Trophoblast cell (in vitro differentiated cells and primary cell): ENCODE measurements at regions not wholly inside any gene's neighbourhood (a gene's known extent, or its start where the extent isn't known, plus 50 kb on each side); places are given as distances from the start of the nearest gene placed in this dataset.

Experiments
- DNase-seq, 2 donors: peaks; one replicate each; pipeline ENCODE4 v3.0.0-alpha.2; 2016
- H2AFZ ChIP-seq: 2 replicates; pipeline ENCODE4 v1.6.1; 2013; ENCODE audit warnings: low read length, moderate library complexity, mild to moderate bottlenecking; ENCODE audit not compliant: insufficient read depth, poor library complexity
- H2AK5ac ChIP-seq: 2 replicates; pipeline ENCODE4 v1.6.1; 2013; ENCODE audit warnings: mild to moderate bottlenecking, low read length
- H2BK120ac ChIP-seq: 2 replicates; pipeline ENCODE4 v1.6.1; 2013; ENCODE audit warnings: low read length, mild to moderate bottlenecking, moderate library complexity; ENCODE audit not compliant: insufficient read depth, poor library complexity
- H2BK12ac ChIP-seq: 2 replicates; pipeline ENCODE4 v1.6.1; 2013; ENCODE audit warnings: mild to moderate bottlenecking, low read length, moderate library complexity
- H2BK5ac ChIP-seq: 2 replicates; pipeline ENCODE4 v1.6.1; 2013; ENCODE audit warnings: low read length, low read depth, moderate library complexity, mild to moderate bottlenecking; ENCODE audit not compliant: poor library complexity
- H3K14ac ChIP-seq: 2 replicates; pipeline ENCODE4 v1.6.1; 2013; ENCODE audit warnings: mild to moderate bottlenecking, low read length
- H3K18ac ChIP-seq: 2 replicates; pipeline ENCODE4 v1.6.1; 2013; ENCODE audit warnings: mild to moderate bottlenecking, low read length
- H3K23ac ChIP-seq: 2 replicates; pipeline ENCODE4 v1.6.1; 2013; ENCODE audit warnings: low read length
- H3K27ac ChIP-seq: 2 replicates; pipeline ENCODE4 v1.5.1; 2013; ENCODE audit warnings: low read depth, mild to moderate bottlenecking, inconsistent platforms, low read length, moderate library complexity
- H3K27me3 ChIP-seq: 2 replicates; pipeline ENCODE4 v1.6.1; 2013; ENCODE audit warnings: inconsistent platforms, mild to moderate bottlenecking, low read length, moderate library complexity; ENCODE audit not compliant: insufficient read depth
- H3K36me3 ChIP-seq, 2 experiments: 1 replicate in 1 of 2; 2 replicates in 1 of 2; pipeline ENCODE4 v1.6.1; 2013; ENCODE audit warnings: low read length in 2 of 2, mild to moderate bottlenecking in 2 of 2, moderate library complexity in 1 of 2; ENCODE audit not compliant: insufficient read depth in 2 of 2, control insufficient read depth in 1 of 2
- H3K4ac ChIP-seq: 2 replicates; pipeline ENCODE4 v1.6.1; 2013; ENCODE audit warnings: low read depth, mild to moderate bottlenecking, low read length, moderate library complexity
- H3K4me1 ChIP-seq, 2 experiments: 1 replicate in 1 of 2; 2 replicates in 1 of 2; pipeline ENCODE4 v1.6.1; 2013; ENCODE audit warnings: low read length in 2 of 2, mild to moderate bottlenecking in 2 of 2, moderate library complexity in 1 of 2; ENCODE audit not compliant: insufficient read depth in 2 of 2, control insufficient read depth in 1 of 2
- H3K4me2 ChIP-seq: 2 replicates; pipeline ENCODE4 v1.6.1; 2013; ENCODE audit warnings: inconsistent platforms, mild to moderate bottlenecking, low read length, moderate library complexity
- H3K4me3 ChIP-seq: 2 replicates; pipeline ENCODE4 v1.5.1; 2013; ENCODE audit warnings: mild to moderate bottlenecking, low read depth, low read length, inconsistent platforms
- H3K79me1 ChIP-seq: one replicate; pipeline ENCODE4 v1.6.1; 2013; ENCODE audit warnings: low read length
- H3K79me2 ChIP-seq: 2 replicates; pipeline ENCODE4 v1.6.1; 2013; ENCODE audit warnings: low read length, mild to moderate bottlenecking; ENCODE audit not compliant: control insufficient read depth, insufficient read depth, poor library complexity
- H3K9ac ChIP-seq: 2 replicates; pipeline ENCODE4 v1.6.1; 2013; ENCODE audit warnings: mild to moderate bottlenecking, low read length
- H3K9me3 ChIP-seq: 2 replicates; pipeline ENCODE4 v1.6.1; 2013; ENCODE audit warnings: low read depth, mild to moderate bottlenecking, control low read depth, inconsistent platforms, low read length; ENCODE audit not compliant: insufficient read depth
- H4K12ac ChIP-seq: 2 replicates; pipeline ENCODE4 v1.6.1; 2013; ENCODE audit warnings: low read depth, mild to moderate bottlenecking, low read length, moderate library complexity
- H4K8ac ChIP-seq: 2 replicates; pipeline ENCODE4 v1.6.1; 2013; ENCODE audit warnings: low read depth, mild to moderate bottlenecking, low read length, moderate library complexity
- H4K91ac ChIP-seq: one replicate; pipeline ENCODE4 v1.6.1; 2013; ENCODE audit warnings: low read depth, mild to moderate bottlenecking, low read length, moderate library complexity
- WGBS: extraction: QIAGEN DNeasy Blood & Tissue Kit; methylation state at CpG from one replicate; pipeline ENCODE4 v1.1.7; 2013; ENCODE audit warnings: missing lambda C conversion rate; ENCODE audit not compliant: insufficient read length, insufficient coverage; ENCODE audit errors: extremely low coverage; 5-methylcytosine and 5-hydroxymethylcytosine counted together

GRCh38 chr4:100728861-100729260, 211.0 kb upstream of the EMCN start:
- Histone ChIP-seq H3K4me1 (no peaks in the 10 kb centered on the region), H3K14ac (no peak overlapping the region), H3K4me3 (no peak overlapping the region), H3K36me3 (no peaks in the 10 kb centered on the region), H3K23ac (no peak overlapping the region), H3K9me3 (no peaks in the 10 kb centered on the region), H3K4ac (no peak overlapping the region), H4K91ac (no peak overlapping the region), H2AFZ (no peak overlapping the region), H2BK5ac (no peak overlapping the region), H2AK5ac (no peak overlapping the region), H3K27ac (no peak overlapping the region), H3K27me3 (no peaks in the 10 kb centered on the region), H3K4me2 (no peak overlapping the region), H2BK120ac (no peak overlapping the region), H2BK12ac (no peak overlapping the region), H3K18ac (no peak overlapping the region), H4K8ac (no peak overlapping the region), H3K9ac (no peak overlapping the region), H3K79me2 (no peaks in the 10 kb centered on the region), H3K79me1 (no peaks in the 10 kb centered on the region), H4K12ac (no peak overlapping the region)
- no peak for DNase-seq
- WGBS, result no CpG with 5 or more reads among the region's 4 CpGs

DNA sequence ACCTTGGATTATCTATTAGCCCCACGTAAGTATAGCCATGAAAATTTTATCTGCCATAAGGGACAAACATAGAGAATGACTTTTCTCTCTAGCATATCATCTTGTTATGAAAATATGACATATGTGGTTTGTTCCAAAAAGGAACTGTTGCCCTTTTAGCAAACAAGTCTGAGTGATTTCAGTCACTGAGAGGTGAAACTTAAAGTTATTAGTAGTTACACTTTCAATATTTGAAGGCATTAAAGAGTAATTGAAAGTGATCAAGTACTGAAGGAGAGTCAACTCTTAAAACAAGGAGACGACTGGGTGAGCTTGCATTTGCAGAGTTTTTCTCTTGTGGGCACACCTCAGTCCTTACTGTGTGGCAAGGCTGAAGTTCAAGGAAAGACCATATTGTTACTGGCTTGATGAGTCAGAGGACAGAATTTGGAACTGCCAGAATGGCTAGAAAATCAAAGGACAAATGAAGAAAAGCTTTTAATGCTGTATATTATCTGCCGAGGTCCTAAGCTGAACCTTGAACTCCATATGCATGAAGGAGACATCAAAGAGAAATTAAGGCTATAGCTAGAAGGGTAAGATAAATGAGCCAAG, 205.1 kb upstream of the EMCN start:
- no peaks in the 10 kb centered on the region for H3K27me3 ChIP-seq
- no peak overlapping the region for H4K12ac ChIP-seq
- no peak overlapping the region for H3K4me2 ChIP-seq
- H3K4ac ChIP-seq, result no peak overlapping the region
- no peak overlapping the region for H3K27ac ChIP-seq
- no peak overlapping the region for H2BK120ac ChIP-seq
- no peak overlapping the region for H2BK12ac ChIP-seq
- no peak overlapping the region for H2AFZ ChIP-seq
- no CpG with 5 or more reads among the region's 3 CpGs for WGBS
- H2BK5ac ChIP-seq, result no peak overlapping the region
- H3K9ac ChIP-seq, result no peak overlapping the region
- H3K18ac ChIP-seq, result no peak overlapping the region
- H3K23ac ChIP-seq, result no peak overlapping the region
- H3K4me1 ChIP-seq, result no peaks in the 10 kb centered on the region
- H2AK5ac ChIP-seq, result no peak overlapping the region
- H3K9me3 ChIP-seq, result no peaks in the 10 kb centered on the region
- H4K91ac ChIP-seq, result no peak overlapping the region
- H3K79me2 ChIP-seq, result no peaks in the 10 kb centered on the region
- no peak overlapping the region for H3K4me3 ChIP-seq
- DNase-seq, result no peak
- H3K79me1 ChIP-seq, result no peaks in the 10 kb centered on the region
- no peaks in the 10 kb centered on the region for H3K36me3 ChIP-seq
- H3K14ac ChIP-seq, result no peak overlapping the region
- no peak overlapping the region for H4K8ac ChIP-seq

GRCh38 chr4:100722133-100722532, 204.3 kb upstream of the EMCN start:
- Histone ChIP-seq H4K91ac (no peak overlapping the region), H3K4me3 (no peak overlapping the region), H3K27me3 (no peaks in the 10 kb centered on the region), H4K12ac (no peak overlapping the region), H3K14ac (no peak overlapping the region), H2BK5ac (no peak overlapping the region), H2BK12ac (no peak overlapping the region), H3K9ac (no peak overlapping the region), H3K4me1 (no peaks in the 10 kb centered on the region), H3K4ac (no peak overlapping the region), H3K79me1 (no peaks in the 10 kb centered on the region), H3K27ac (no peak overlapping the region), H4K8ac (no peak overlapping the region), H3K9me3 (no peaks in the 10 kb centered on the region), H3K79me2 (no peaks in the 10 kb centered on the region), H3K4me2 (no peak overlapping the region), H3K36me3 (no peaks in the 10 kb centered on the region), H2BK120ac (no peak overlapping the region), H2AK5ac (no peak overlapping the region), H3K18ac (no peak overlapping the region), H3K23ac (no peak overlapping the region), H2AFZ (no peak overlapping the region)
- DNase-seq, result no peak
- no CpG with 5 or more reads among the region's 2 CpGs for WGBS

DNA sequence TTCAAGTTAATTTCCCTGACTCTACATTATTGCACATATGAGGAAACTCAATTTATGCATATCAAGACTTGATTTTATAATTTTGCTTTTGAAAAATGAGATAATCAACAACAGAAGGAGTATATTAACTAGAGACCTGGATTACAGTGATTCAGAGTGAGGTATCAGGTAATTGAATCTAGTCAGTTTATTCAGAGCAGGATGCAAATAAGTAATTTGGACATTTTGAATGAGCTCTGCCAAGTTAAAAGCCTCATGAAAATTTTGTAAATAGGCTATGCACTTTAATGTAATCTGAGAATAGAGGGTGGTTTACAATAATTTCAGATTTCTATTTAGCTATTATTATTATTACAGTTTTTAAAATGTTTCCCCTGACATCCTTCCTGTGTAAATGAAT, 203.7 kb upstream of the EMCN start:
- H2BK5ac ChIP-seq, result no peak overlapping the region
- no peak overlapping the region for H2BK120ac ChIP-seq
- H3K27me3 ChIP-seq, result no peaks in the 10 kb centered on the region
- no peak overlapping the region for H3K9ac ChIP-seq
- H3K4me3 ChIP-seq, result no peak overlapping the region
- no peak overlapping the region for H3K4ac ChIP-seq
- H3K9me3 ChIP-seq, result no peaks in the 10 kb centered on the region
- no peak overlapping the region for H2AFZ ChIP-seq
- H3K27ac ChIP-seq, result no peak overlapping the region
- no peak overlapping the region for H2BK12ac ChIP-seq
- no peak overlapping the region for H3K23ac ChIP-seq
- no peak for DNase-seq
- no peaks in the 10 kb centered on the region for H3K79me2 ChIP-seq
- H3K4me1 ChIP-seq, result no peaks in the 10 kb centered on the region
- H3K14ac ChIP-seq, result no peak overlapping the region
- no peaks in the 10 kb centered on the region for H3K36me3 ChIP-seq
- no peak overlapping the region for H2AK5ac ChIP-seq
- H4K91ac ChIP-seq, result no peak overlapping the region
- no peak overlapping the region for H3K18ac ChIP-seq
- H3K79me1 ChIP-seq, result no peaks in the 10 kb centered on the region
- H3K4me2 ChIP-seq, result no peak overlapping the region
- no peak overlapping the region for H4K8ac ChIP-seq
- H4K12ac ChIP-seq, result no peak overlapping the region
